ENCODE measurements at regions not wholly inside any gene's neighbourhood (a gene's known extent, or its start where the extent isn't known, plus 50 kb on each side); places are given as distances from the start of the nearest gene placed in this dataset.
A peak's percentile ranks its signal among the peaks of the same experiment; 100 is the strongest.
"Not testable (repeated sequence)": the region's sequence is repeated elsewhere in the genome, so short reads cannot be mapped to it uniquely, and the experiment has no call there.

GRCh38 chr15:56794553-56795329, 61.4 kb upstream of the ZNF280D start:
- no peak for TF ChIP-seq CTCF (conservative IDR thresholded peaks at IDR 0.05; ENCODE audit: low read depth, low read length)
- no peak overlapping the region for H3K4me3 ChIP-seq (ENCODE audit: low read depth, low read length)
- DNase-seq (ENCODE audit: low read depth) = peak; percentile 35

DNA sequence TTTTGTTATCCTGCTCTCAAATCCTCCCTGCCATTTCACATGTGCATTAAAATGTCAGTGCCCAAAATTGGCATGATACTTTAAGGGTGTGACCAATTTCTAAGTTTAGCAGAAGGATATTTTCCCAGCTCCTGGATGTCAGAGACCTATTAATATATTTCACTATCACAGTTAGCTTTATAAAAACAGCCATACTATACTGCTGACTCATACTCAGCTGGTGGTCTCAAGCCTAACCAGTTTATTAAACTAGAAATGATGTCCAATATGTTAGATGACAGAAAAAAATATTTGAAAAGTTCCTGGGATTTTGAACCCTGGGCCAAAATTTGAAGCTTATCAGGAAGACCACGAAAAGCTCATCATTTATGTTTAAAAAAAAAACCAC, 60.9 kb upstream of the ZNF280D start:
- peak; percentile 77 for DNase-seq (ENCODE audit: low read depth)
- no peak for TF ChIP-seq CTCF (conservative IDR thresholded peaks at IDR 0.05; ENCODE audit: low read depth, low read length)
- no peak overlapping the region for H3K4me3 ChIP-seq (ENCODE audit: low read depth, low read length)

- no peak for TF ChIP-seq CTCF (conservative IDR thresholded peaks at IDR 0.05; ENCODE audit: low read depth, low read length)
- no peak overlapping the region for H3K4me3 ChIP-seq (ENCODE audit: low read depth, low read length)
- no peak for DNase-seq (ENCODE audit: low read depth)
Measured at GRCh38 chr15:56792211-56792610, 58.9 kb upstream of the ZNF280D start.

DNA sequence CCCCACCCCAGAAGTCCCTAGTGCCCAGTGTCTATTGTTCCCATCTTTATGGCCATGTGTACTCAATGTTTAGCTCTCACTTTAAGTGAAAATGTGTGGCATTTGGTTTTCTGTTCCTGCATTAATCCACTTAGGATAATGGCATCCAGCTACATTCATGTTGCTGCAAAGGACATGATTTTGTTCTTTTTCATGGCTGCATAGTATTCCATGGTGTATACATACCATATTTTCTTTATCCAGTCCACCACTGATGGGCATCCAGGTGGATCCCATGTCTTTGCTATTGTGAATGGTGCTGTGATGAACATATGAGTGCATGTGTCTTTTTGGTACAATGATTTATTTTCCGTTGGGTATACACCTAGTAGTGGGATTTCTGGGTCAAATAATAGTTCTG, 58.2 kb upstream of the ZNF280D start:
- DNase-seq (ENCODE audit: low read depth); H3K4me3 ChIP-seq (ENCODE audit: low read depth, low read length): not testable (repeated sequence)

GRCh38 chr15:56788359-56788758, 55.0 kb upstream of the ZNF280D start:
- no peak for DNase-seq (ENCODE audit: low read depth)
- TF ChIP-seq CTCF (conservative IDR thresholded peaks at IDR 0.05; ENCODE audit: low read depth, low read length) = no peak
- H3K4me3 ChIP-seq (ENCODE audit: low read depth, low read length) = no peak overlapping the region

- no peak for TF ChIP-seq CTCF (conservative IDR thresholded peaks at IDR 0.05; ENCODE audit: low read depth, low read length)
- peak; percentile 23 for DNase-seq (ENCODE audit: low read depth)
- H3K4me3 ChIP-seq (ENCODE audit: low read depth, low read length) = no peak overlapping the region
Measured at GRCh38 chr15:56786966-56787365, 53.7 kb upstream of the ZNF280D start.

DNA sequence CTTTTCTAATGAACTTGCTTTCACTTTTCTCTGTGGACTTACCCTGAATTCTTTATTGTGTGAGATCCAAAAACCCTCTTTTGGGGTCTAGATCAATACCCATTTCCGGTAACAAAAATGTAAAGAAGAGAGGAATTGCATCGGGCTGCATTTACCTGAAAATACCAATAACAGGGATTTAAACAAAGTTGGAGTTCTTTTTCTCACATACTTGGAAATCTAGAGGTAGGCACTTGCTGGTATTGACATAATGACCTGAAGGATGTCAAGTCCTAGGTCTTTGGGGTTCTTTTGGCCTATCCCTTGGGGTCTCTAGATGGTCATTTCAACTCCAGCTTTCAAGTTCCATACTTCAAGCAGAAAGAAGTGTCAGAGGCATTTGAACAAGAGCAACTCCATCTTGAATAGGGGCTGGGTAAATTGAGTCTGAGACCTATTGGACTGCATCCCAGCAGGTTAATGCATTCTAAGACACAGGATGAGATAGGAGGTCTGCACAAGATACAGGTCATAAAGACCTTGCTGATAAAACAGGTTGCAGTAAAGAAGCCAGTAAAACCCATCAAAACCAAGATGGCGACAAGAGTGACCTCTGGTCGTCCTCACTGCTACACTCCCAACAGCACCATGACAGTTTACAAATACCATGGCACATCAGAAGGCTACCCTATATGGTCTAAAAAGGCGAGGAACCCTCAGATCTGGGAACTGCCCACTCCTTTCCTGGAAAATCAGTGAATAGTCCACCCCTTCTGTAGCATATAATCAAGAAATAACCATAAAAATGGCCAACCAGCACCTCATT, 50.8 kb upstream of the ZNF280D start:
- no peak for DNase-seq (ENCODE audit: low read depth)
- no peak for TF ChIP-seq CTCF (conservative IDR thresholded peaks at IDR 0.05; ENCODE audit: low read depth, low read length)
- H3K4me3 ChIP-seq (ENCODE audit: low read depth, low read length) = no peak overlapping the region
